HG02623 (cell line): ENCODE measurements at regions not wholly inside any gene's neighbourhood (a gene's known extent, or its start where the extent isn't known, plus 50 kb on each side); places are given as distances from the start of the nearest gene placed in this dataset.

Source experiments
- ATAC-seq: cut with Tn5 transposase; IDR thresholded peaks from one replicate; pipeline ENCODE4 v1.9.1; 2021; ENCODE audit warnings: moderate library complexity; ENCODE audit not compliant: unreplicated experiment

DNA sequence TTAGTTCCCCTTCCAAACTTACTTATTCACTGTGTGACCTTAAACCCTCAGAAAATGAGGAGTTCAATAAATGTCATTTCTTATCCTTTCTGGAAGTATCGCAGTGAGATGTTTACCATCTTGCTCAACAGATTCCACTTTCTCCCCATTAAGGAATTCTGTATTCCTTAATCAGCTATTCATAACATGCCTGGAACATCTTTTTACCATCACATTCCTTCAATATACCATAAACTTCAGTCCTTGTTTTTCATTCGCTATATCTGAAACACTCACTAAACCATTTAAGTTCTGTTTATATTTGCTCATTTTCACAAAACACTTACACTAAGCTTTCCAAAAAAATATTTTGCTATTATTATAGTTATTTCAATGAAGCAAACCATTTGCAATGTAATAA is 1158.6 kb downstream of the CDH12 start:
- ATAC-seq = no peak

GRCh38 chr5:21693591-21693990 is 1159.6 kb downstream of the CDH12 start:
- no peak for ATAC-seq

GRCh38 chr5:21689587-21689986 is 1163.6 kb downstream of the CDH12 start:
- ATAC-seq = no peak

- ATAC-seq = no peak
These were observed 1164.5 kb downstream of the CDH12 start for GRCh38 chr5:21688655-21689054.

DNA sequence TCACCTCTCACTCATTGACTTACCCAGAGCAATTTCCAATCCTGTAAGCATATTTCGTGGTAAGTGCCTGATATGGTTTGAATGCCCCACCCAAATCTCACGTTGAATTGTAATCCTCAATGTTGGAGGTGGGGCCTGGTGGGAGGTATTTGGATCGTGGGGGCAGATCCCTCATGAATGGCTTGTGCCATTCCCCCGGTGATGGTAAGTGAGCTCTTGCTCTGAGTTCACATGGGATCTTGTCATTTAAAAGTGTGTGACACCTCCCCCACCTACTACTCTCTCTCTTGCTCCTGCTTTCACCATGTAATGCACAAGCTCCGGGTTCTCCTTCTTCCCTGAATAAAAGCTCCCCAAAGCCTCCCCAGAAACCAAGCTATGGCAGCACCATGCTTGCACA is 1165.5 kb downstream of the CDH12 start:
- no peak for ATAC-seq

- ATAC-seq = no peak
These were observed 1166.4 kb downstream of the CDH12 start for GRCh38 chr5:21686706-21687105.

- no peak for ATAC-seq
These were observed 1167.6 kb downstream of the CDH12 start for GRCh38 chr5:21685522-21685921.

- no peak for ATAC-seq
These were observed 1168.2 kb downstream of the CDH12 start for GRCh38 chr5:21684992-21685391.

- no peak for ATAC-seq
These were observed 1171.2 kb downstream of the CDH12 start for GRCh38 chr5:21681911-21682310.

- no peak for ATAC-seq
These were observed 1172.5 kb downstream of the CDH12 start for GRCh38 chr5:21680641-21681040.

GRCh38 chr5:21680196-21680595 is 1172.9 kb downstream of the CDH12 start:
- no peak for ATAC-seq

DNA sequence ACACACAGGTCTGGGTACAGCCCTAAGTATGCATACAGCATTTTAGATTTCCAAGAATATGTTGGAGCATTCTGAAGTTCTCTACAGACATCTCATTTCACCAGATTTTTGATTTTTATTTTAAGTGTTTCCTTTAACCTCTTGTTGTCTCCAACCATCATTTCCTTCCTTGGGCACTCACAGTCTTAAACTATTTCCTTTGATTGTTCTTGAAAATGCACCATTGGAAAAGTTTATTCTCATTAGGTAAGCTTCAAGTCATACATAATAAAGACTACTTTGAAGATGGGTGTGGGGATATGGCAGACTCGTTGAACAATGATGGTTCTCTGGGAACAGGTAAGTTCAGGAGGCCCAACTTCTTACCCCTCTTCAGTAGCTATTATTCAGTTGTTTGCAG is 1174.6 kb downstream of the CDH12 start:
- ATAC-seq = no peak

- no peak for ATAC-seq
These were observed 1180.2 kb downstream of the CDH12 start for GRCh38 chr5:21672911-21673310.

- ATAC-seq = no peak
These were observed 1180.8 kb downstream of the CDH12 start for GRCh38 chr5:21672360-21672759.

DNA sequence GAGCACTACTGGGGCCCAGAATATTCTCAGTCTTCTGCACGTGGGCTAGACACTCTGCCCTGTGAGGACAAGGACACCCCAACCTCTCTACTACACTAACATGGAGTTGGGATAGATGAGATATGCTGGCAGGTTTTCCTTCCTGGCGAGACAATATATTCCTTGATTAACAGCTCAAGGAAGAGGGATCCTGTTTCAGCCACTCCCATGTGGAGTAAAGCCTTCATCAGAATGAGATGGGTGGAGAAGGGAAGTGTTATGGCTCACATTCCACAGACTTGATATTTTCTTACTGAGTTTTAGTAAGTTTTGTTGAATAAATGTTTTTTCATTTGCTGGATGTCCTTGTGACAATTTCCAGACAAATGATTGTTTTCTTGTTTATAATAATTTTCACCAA is 1187.6 kb downstream of the CDH12 start:
- ATAC-seq = no peak

DNA sequence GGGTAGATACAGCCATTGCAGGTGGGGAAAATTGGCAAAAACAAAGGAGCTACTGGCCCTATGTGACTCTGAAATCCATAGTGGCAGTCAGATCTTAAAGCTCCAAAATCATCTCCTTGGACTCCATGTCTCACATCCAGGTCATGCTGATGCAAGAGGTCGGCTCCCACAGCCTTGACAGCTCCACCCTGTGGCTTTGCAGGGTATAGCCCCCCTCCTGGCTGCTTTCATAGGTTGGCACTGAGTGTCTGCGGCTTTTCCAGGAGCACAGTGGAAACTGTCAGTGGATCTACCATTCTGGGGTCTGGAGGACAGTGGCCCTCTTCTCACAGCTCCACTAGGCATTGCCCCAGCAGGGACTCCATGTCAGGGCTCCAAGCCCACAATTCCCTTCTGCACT is 1190.1 kb downstream of the CDH12 start:
- no peak for ATAC-seq

DNA sequence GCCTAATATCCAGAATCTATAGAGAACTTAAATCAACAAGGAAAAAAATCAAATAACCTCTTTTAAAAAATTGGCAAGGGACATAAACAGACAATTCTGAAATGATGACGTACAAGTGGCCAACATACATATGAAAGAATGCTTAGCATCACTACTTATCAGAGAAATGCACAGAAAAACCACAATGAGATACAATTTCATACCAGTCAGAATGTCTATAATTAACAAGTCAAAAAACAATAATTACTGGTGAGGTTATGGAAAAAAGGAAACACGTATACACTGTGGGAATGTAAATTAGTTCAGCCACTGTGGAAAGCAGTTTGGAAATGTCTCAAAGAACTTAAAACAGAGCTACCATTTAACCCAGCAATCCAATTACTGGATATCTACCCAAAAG is 1192.0 kb downstream of the CDH12 start:
- no peak for ATAC-seq

DNA sequence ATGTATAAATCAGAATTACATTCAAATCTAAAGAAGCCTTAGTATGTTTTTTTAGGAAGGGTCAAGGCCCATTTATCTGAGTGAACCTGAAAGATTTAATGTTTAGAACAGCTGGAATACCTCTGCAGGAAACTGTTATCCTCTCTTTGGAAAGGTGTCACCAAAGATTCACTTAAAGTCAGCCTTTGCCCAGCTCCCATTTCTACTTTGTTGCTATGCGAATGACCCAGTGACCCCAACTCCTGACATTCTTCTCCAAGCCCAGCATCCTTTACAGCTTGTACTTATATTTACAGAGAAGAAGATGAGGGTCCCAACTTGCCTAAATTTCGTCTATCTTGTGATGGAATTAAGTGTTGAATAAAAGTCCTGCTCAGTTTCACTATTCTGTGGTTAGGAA is 1198.6 kb downstream of the CDH12 start:
- no peak for ATAC-seq

GRCh38 chr5:21649969-21650368 is 1203.2 kb downstream of the CDH12 start:
- ATAC-seq = no peak

DNA sequence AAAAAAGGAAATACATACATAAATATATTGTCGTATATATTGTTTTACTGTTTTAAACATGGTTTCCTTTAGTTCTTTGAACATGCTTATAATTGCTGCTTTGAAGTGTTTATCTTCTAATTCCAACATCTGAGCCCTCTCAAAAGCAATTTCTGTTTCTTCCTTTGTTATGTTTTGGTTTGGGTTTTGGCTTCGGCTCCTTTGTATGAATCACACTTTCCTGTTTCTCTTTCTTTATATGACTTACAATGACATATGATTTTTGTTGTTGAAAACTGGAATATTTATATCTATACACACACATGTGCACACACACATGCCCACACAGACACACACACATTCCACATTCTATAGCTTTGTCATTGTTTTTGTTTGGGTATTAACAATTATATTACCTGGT is 1206.7 kb downstream of the CDH12 start:
- ATAC-seq = no peak

DNA sequence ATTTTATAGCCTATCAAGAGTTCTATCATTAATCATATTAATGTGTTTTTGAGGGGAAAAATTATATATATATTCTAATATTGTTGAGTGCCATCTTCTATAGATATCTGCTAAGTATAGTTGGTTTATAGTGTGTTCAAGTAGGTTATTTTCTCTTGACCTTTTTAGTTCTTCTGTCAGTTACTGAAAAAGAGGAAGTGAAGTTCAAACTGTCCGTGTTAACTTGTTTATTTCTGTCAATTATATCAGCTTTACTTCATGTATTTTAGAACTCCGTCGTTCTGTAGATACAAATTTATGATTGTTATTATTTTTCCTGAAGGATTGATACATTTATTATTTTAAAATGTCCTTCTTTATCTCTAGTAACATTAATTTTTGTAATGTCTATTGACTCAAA is 1209.1 kb downstream of the CDH12 start:
- no peak for ATAC-seq

DNA sequence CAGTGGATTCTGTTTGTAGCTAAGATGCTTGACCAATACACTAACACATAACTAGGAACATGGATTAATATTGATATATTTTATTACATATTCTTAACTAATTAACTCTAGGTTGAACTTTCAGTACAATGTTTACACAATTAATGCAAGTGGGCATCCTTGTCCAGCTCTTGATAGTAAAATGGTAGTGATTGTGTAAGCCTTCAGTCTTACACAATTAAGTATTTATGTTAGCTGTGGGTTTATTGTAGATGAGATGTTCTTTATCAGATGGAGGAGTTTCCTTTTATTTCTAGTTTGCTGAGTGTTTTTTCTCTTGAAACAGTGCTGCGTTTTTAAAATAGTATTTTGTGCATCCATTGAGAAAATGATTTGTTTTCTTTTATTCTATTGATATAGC is 1210.8 kb downstream of the CDH12 start:
- ATAC-seq = no peak

DNA sequence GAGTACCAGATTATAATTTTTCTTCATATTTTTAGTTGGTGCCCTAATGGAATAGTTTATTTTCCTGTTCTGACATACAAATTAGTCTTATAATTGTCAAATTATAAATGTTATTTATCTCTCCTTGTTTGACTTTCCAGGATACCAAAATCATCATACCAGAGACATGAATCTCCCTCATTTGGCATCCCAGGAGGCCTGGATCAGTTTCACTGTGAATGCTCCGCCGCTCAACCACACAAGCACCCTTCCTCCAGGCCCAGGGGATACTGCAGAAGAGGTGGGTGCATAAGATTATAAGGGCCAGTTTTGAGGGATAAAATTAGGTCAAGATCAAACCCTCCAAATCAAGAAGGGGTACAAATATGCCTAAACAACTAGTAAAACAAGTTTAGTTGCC is 1229.3 kb downstream of the CDH12 start:
- no peak for ATAC-seq

- no peak for ATAC-seq
These were observed 1237.9 kb downstream of the CDH12 start for GRCh38 chr5:21615195-21615765.
